ENCODE measurements at regions not wholly inside any gene's neighbourhood (a gene's known extent, or its start where the extent isn't known, plus 50 kb on each side); places are given as distances from the start of the nearest gene placed in this dataset.

- DNase-seq, result peak; percentile 60
- Mint-ChIP-seq H3K27me3 (no peaks in the 10 kb centered on the region), H3K4me3 (no peak overlapping the region), H3K27ac (peak overlapping the region; percentile 62), H3K9me3 (peaks cover 0 to 5% of the 10 kb centered on the region in 2 donors), H3K36me3 (no peaks in the 10 kb centered on the region), H3K4me1 (peaks cover 9 to 16% of the 10 kb centered on the region in 2 donors)
- peak; percentile 100 for ATAC-seq (replicated peaks)
Measured at GRCh38 chr11:95487391-95487790, 256.4 kb upstream of the SESN3 start.

- Mint-ChIP-seq H3K4me1 (peaks cover 9 to 16% of the 10 kb centered on the region in 2 donors), H3K4me3 (no peak overlapping the region), H3K27ac (peak overlapping the region; percentile 62), H3K36me3 (no peaks in the 10 kb centered on the region), H3K27me3 (no peaks in the 10 kb centered on the region), H3K9me3 (peaks cover 0 to 5% of the 10 kb centered on the region in 2 donors)
- DNase-seq, result no peak
- peak in 1 of 2 donors; percentile 1 for ATAC-seq (replicated peaks)
Measured at GRCh38 chr11:95486979-95487378, 256.0 kb upstream of the SESN3 start.

- H3K36me3 Mint-ChIP-seq, result no peaks in the 10 kb centered on the region
- no peak overlapping the region for H3K4me3 Mint-ChIP-seq
- H3K27me3 Mint-ChIP-seq, result no peaks in the 10 kb centered on the region
- no peak overlapping the region for H3K27ac Mint-ChIP-seq
- H3K4me1 Mint-ChIP-seq, result peaks cover 9 to 16% of the 10 kb centered on the region in 2 donors
- ATAC-seq (replicated peaks) (no peak), DNase-seq (no peak)
- peaks cover 0 to 4% of the 10 kb centered on the region in 2 donors for H3K9me3 Mint-ChIP-seq
Measured at GRCh38 chr11:95486466-95486865, 255.5 kb upstream of the SESN3 start.

DNA sequence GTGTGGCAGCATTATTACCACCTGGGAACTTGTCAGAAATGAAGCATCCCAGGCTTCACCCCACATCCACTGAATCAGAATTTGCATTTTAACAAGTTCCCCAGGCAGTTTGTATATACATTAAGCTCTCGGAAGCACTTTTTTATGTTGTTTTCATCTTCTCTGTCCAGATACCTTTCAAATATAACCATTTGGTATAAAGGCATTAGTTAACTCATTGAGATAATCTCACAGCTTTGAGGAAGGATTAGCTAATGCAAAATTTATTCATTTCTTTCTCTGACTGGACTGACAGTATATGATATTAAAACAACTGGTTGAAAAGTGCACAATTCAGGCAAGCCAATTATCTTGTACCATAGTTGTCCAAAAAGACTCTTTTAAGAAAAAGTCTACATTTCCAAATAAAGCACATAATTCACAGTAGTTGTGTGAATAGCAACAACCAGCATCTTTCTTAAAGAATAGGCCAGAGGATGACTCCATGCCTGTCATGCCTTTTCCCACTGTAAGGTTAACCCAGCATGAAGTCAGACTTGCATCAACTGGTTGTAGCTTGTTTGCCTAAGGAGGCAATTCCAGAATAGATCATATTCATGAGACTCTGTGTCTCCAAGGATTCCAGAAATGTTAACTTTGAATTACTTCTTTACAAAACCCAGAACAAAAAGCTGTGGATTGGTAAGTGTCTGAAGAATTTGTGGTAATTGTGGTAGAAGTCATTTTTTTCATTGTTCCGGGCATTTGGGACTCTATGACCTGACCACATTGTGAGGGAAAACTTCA is 254.3 kb upstream of the SESN3 start:
- Mint-ChIP-seq H3K4me3 (no peak overlapping the region), H3K27ac (no peak overlapping the region), H3K9me3 (no peaks in the 10 kb centered on the region), H3K4me1 (peaks cover 9 to 16% of the 10 kb centered on the region in 2 donors), H3K27me3 (no peaks in the 10 kb centered on the region), H3K36me3 (no peaks in the 10 kb centered on the region)
- DNase-seq (no peak), ATAC-seq (replicated peaks) (no peak)

GRCh38 chr11:95483339-95483738 is 252.3 kb upstream of the SESN3 start:
- Mint-ChIP-seq H3K9me3 (no peaks in the 10 kb centered on the region), H3K27ac (no peak overlapping the region), H3K36me3 (no peaks in the 10 kb centered on the region), H3K27me3 (no peaks in the 10 kb centered on the region), H3K4me3 (no peak overlapping the region), H3K4me1 (peaks cover 7 to 10% of the 10 kb centered on the region in 2 donors)
- ATAC-seq (replicated peaks), result no peak
- no peak for DNase-seq

DNA sequence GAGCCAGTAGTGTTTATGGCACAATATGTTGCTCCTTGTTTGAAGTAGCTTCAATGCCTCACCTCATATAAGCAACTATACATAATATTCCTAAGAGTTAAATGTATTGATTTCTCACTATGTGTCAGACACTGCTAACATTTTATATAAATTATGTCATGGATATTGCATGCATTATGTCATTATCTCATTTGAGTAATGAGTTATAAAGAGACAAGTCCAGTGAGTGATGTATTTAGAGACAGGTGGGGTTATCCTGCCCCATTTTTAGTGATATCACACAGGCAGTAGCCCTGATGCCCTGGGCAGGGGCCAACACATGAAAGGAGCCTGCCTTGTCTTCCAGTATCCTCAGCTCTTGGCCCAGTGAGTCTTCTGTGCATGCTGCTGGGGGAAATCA is 247.0 kb upstream of the SESN3 start:
- no peak for DNase-seq
- Mint-ChIP-seq H3K9me3 (peaks cover 0 to 2% of the 10 kb centered on the region in 2 donors), H3K4me1 (no peaks in the 10 kb centered on the region), H3K27ac (no peak overlapping the region), H3K4me3 (no peak overlapping the region), H3K27me3 (peaks cover 0 to 7% of the 10 kb centered on the region in 2 donors), H3K36me3 (no peaks in the 10 kb centered on the region)
- no peak for ATAC-seq (replicated peaks)

DNA sequence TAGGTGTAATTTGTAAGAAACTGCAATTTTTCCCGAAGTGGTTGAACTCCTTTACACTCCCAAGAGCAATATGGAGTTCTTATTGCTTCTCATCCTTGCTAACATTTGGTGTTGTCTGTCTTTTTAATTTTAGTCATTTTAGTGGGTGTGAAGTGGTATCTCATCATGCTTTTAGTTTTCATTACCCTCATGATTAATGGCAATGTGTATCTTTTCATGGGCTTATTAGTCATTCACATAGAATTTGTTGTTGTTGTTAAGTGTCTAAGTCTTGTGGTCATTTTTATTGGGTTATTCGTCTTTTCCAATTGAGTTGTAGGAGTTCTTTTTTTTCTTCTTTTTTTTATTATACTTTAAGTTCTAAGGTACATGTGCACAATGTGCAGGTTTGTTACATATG is 238.3 kb upstream of the SESN3 start:
- DNase-seq (no peak), ATAC-seq (replicated peaks) (no peak)
- Mint-ChIP-seq H3K27ac (no peak overlapping the region), H3K4me1 (peaks cover 0 to 6% of the 10 kb centered on the region in 2 donors), H3K27me3 (no peaks in the 10 kb centered on the region), H3K36me3 (no peaks in the 10 kb centered on the region), H3K9me3 (peaks cover 0 to 1% of the 10 kb centered on the region in 2 donors), H3K4me3 (no peak overlapping the region)

DNA sequence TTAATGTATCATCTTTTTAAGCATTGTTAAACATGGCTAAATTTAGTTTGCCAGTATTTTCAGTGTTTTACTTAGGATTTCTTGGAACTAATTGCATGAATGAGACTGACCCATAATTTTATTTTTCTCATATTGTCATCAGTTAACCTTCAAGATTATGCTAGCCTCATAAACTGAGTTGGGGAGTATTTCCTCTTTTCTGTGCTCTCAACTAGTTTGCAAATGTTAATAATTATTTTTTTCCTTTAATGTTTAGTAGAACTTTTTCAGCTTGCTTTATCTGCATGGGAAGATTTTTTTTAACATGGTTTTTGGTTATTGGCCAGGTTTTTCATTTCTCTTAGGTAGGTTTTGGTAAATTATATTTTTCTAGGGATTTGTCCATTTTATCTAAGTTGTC is 235.4 kb upstream of the SESN3 start:
- peaks cover 8 to 15% of the 10 kb centered on the region in 2 donors for H3K4me1 Mint-ChIP-seq
- H3K4me3 Mint-ChIP-seq, result no peak overlapping the region
- peaks cover 0 to 1% of the 10 kb centered on the region in 2 donors for H3K9me3 Mint-ChIP-seq
- DNase-seq (no peak), ATAC-seq (replicated peaks) (no peak)
- no peak overlapping the region for H3K27ac Mint-ChIP-seq
- no peaks in the 10 kb centered on the region for H3K27me3 Mint-ChIP-seq
- H3K36me3 Mint-ChIP-seq, result no peaks in the 10 kb centered on the region

GRCh38 chr11:95465887-95466286 is 234.9 kb upstream of the SESN3 start:
- DNase-seq, result no peak
- H3K9me3 Mint-ChIP-seq, result peaks cover 0 to 2% of the 10 kb centered on the region in 2 donors
- H3K36me3 Mint-ChIP-seq, result no peaks in the 10 kb centered on the region
- H3K4me1 Mint-ChIP-seq, result peaks cover 11 to 20% of the 10 kb centered on the region in 2 donors
- H3K27me3 Mint-ChIP-seq, result no peaks in the 10 kb centered on the region
- H3K4me3 Mint-ChIP-seq, result no peak overlapping the region
- no peak overlapping the region for H3K27ac Mint-ChIP-seq
- no peak for ATAC-seq (replicated peaks)

- no peaks in the 10 kb centered on the region for H3K27me3 Mint-ChIP-seq
- peak overlapping the region; percentile 86 for H3K27ac Mint-ChIP-seq
- ATAC-seq (replicated peaks), result peak; percentile 93 to 97
- peaks cover 11 to 19% of the 10 kb centered on the region in 2 donors for H3K4me1 Mint-ChIP-seq
- H3K4me3 Mint-ChIP-seq, result no peak overlapping the region
- H3K9me3 Mint-ChIP-seq, result peaks cover 0 to 2% of the 10 kb centered on the region in 2 donors
- no peaks in the 10 kb centered on the region for H3K36me3 Mint-ChIP-seq
- DNase-seq, result no peak
Measured at GRCh38 chr11:95461858-95462257, 230.9 kb upstream of the SESN3 start.

DNA sequence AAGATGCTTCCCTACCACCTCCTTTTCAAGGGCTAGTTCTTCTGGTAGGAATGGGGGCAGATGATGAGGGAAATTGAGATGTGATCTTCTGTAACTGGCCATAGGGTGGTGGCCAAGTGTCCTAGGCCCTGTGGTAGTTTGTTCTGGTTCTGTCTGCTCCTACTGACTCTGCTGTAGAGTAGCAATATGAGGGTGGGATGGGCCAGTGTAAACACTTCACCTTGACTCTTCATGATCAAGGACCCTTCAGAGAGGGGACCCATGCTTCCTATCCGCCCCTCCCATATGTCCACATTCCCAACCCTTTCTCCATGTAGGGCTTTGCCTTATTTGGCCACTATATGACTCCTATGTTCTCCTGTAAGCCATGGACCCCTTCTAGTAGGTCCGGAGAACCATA is 230.3 kb upstream of the SESN3 start:
- Mint-ChIP-seq H3K9me3 (peaks cover 0 to 2% of the 10 kb centered on the region in 2 donors), H3K27me3 (no peaks in the 10 kb centered on the region), H3K36me3 (no peaks in the 10 kb centered on the region), H3K27ac (peak overlapping the region; percentile 86), H3K4me3 (no peak overlapping the region), H3K4me1 (peaks cover 11 to 14% of the 10 kb centered on the region in 2 donors)
- peak in 1 of 2 donors; percentile 9 for ATAC-seq (replicated peaks)
- DNase-seq, result no peak

GRCh38 chr11:95459291-95460042 is 228.5 kb upstream of the SESN3 start:
- DNase-seq (no peak), ATAC-seq (replicated peaks) (no peak)
- no peaks in the 10 kb centered on the region for H3K36me3 Mint-ChIP-seq

DNA sequence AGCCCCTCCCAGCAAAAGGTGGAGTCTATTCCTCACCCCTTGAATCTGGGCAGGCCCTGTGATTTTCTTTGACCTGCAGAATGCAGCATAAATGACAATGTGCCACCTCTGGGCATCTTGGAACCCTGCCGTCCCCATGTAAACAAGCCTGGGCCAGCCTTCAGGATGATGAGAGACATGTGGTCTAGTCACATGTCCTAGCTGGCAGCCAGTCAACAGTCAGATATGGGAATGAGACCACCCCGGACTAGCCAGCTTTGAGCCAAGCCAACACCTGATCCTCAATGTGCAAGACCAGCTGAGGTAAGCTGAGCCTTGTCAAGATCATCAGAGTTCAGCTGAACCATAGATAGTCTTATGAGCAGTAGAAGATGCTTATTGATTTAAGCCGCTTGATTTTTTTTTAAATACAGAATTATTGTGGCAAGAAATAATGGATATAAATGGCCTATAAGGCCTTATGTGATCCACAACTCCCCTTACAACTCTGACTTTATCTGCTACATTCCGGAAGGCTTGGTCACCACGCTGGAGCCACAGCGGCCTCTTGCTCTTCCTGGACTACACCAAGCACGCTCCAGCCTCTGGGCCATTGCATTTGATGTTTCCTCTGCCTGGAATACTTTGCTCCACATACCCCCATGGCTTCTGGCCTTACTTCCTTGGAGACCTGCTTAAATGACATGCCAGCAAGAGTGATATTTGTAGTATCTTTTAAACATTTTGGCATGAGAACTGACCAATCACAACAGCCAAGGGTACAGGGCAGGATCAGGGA is 225.9 kb upstream of the SESN3 start:
- DNase-seq (no peak), ATAC-seq (replicated peaks) (no peak)
- H3K4me3 Mint-ChIP-seq, result no peak overlapping the region
- H3K27me3 Mint-ChIP-seq, result peaks cover 0 to 7% of the 10 kb centered on the region in 2 donors
- H3K36me3 Mint-ChIP-seq, result no peaks in the 10 kb centered on the region
- peaks cover 0 to 2% of the 10 kb centered on the region in 2 donors for H3K9me3 Mint-ChIP-seq
- H3K27ac Mint-ChIP-seq, result no peak overlapping the region
- peaks cover 9 to 16% of the 10 kb centered on the region in 2 donors for H3K4me1 Mint-ChIP-seq

More at GRCh38 chr11:95459291-95460042, 228.5 kb upstream of the SESN3 start:
- H3K27ac Mint-ChIP-seq, result no peak overlapping the region
- no peak overlapping the region for H3K4me3 Mint-ChIP-seq
- H3K9me3 Mint-ChIP-seq, result peaks cover 0 to 2% of the 10 kb centered on the region in 2 donors
- peaks cover 0 to 7% of the 10 kb centered on the region in 2 donors for H3K27me3 Mint-ChIP-seq
- H3K4me1 Mint-ChIP-seq, result peaks cover 11 to 20% of the 10 kb centered on the region in 2 donors
